HepG2 (cell line): ENCODE measurements at regions not wholly inside any gene's neighbourhood (a gene's known extent, or its start where the extent isn't known, plus 50 kb on each side); places are given as distances from the start of the nearest gene placed in this dataset.

Experiments used
- BHLHE40 ChIP-seq: IDR thresholded peaks from 2 replicates; pipeline ENCODE4 v1.6.1; 2011; ENCODE audit warnings: low read length, improper control_type of control experiment
- BRCA1 ChIP-seq: sonication (generic); formaldehyde crosslinking; IDR thresholded peaks from 2 replicates; pipeline ENCODE4 v1.4.0; 2020; ENCODE audit warnings: missing genetic modification reagents
- CCAR2 ChIP-seq: fragments of 200-400 bp; formaldehyde crosslinking; optimal IDR thresholded peaks from 2 replicates; pipeline ENCODE3; 2018; ENCODE audit warnings: low read depth, mild to moderate bottlenecking, low read length, moderate library complexity
- CTCF ChIP-seq: sonication (generic); formaldehyde crosslinking; IDR thresholded peaks from 2 replicates; pipeline ENCODE4 v1.5.0; 2020; ENCODE audit warnings: mild to moderate bottlenecking, missing genetic modification reagents, moderate library complexity
- ESRRA ChIP-seq: sonication (generic); formaldehyde crosslinking; IDR thresholded peaks from 2 replicates; pipeline ENCODE4 v1.5.1; 2020; ENCODE audit warnings: mild to moderate bottlenecking, low read depth, missing genetic modification reagents
- GTF2F1 ChIP-seq: fragments of 150-350 bp; IDR thresholded peaks from 2 replicates; pipeline ENCODE4 v1.6.1; 2014; ENCODE audit warnings: low read length
- ZNF891 ChIP-seq: sonication (generic); formaldehyde crosslinking; IDR thresholded peaks from 2 replicates; pipeline ENCODE4 v1.5.0; 2020; ENCODE audit warnings: mild to moderate bottlenecking, missing genetic modification reagents
- TF ChIP-seq, protein P1 (sequence below): sonication (generic); formaldehyde crosslinking; IDR thresholded peaks from 2 replicates; pipeline ENCODE4 v1.4.0; 2020; ENCODE audit warnings: missing genetic modification reagents

GRCh38 chr7:119842337-119842736 is 430.6 kb upstream of the KCND2 start:
- TF ChIP-seq CCAR2 = no peak
- no peak for TF ChIP-seq CTCF (CRISPR knock-in tag)
- no peak for TF ChIP-seq GTF2F1
- TF ChIP-seq BHLHE40 = no peak
- TF ChIP-seq ESRRA (CRISPR knock-in tag) = no peak
- TF ChIP-seq BRCA1 = no peak
- TF ChIP-seq, protein P1, sequence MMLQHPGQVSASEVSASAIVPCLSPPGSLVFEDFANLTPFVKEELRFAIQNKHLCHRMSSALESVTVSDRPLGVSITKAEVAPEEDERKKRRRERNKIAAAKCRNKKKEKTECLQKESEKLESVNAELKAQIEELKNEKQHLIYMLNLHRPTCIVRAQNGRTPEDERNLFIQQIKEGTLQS (CRISPR knock-in tag) = no peak
- TF ChIP-seq ZNF891 (CRISPR knock-in tag) = no peak
